ENCODE measurements at regions not wholly inside any gene's neighbourhood (a gene's known extent, or its start where the extent isn't known, plus 50 kb on each side); places are given as distances from the start of the nearest gene placed in this dataset.

- no peak for DNase-seq
Measured at GRCh38 chr2:193350509-193350908, 1155.8 kb upstream of the TMEFF2 start.

DNA sequence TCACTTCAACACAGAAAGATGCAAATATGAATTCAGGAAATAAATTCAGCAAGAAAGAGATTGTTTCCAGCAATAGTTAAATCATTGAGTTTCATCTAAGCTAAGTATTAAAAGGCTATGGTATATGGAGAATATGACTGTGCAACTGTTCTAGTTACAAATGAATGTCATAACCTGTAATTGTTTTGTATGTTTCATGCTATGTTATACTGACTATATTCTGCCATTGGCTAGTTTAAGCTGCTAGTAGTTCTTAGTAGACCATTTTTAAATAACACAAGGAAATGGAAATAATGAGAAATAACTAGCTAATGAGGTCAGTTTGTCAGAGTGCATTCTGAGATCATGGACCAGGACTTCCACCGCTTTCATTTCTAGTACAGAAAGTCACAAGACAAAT, 1154.9 kb upstream of the TMEFF2 start:
- no peak for DNase-seq

DNA sequence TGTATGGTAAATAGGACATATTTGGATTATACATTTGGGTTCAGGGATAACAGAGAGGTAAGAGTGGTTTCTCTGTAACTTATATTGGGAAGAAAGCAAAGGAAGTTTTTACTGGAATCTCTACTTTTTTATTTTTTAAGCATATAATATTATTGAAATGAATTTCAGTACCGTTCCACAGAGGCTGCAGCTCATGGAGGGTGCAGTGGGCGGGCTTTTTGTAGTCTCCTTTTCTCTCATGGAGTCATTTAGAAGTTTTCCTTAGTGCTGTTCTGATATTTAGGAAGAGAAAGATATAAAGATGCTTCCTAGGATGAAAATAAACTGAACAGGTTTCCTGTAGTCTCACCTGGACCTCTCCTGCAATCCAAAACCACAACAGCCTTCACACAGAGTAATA, 1153.3 kb upstream of the TMEFF2 start:
- no peak for DNase-seq

DNA sequence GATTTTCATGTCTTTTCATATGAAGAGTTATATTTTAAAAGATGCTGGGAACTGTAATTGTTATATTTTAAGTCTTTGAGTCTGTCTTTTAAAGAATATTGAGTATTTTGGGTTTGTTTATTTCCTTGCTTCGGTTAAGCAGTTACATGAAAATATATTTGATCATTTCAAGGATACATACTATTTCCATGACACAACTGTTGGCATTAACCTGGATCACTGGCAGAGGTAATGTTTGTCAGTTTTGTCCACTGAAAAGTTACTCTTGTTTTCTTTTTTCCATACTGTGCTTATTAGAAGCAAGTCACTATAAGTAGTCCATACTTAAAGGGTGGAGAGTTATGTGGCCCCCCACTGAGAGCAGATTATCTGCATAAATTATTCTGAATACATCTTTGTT, 1142.0 kb upstream of the TMEFF2 start:
- DNase-seq: no peak

DNA sequence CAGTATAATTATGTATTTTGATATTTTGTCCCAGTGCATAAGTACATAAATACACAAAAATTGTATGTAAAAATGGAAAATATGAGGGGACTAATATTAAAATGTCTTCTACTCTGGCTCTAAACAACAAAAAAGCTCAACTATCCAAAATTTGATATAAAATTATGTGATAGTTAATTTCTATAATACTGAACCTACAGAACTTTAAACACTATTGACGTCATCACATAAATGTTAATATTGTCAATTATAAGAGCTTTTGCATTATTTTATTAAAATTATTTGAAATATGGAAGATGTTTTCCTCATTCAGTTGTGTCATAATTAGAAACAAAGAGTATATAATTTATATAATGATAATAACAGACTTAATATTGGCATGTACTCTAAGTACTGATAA, 1139.7 kb upstream of the TMEFF2 start:
- no peak for DNase-seq

DNA sequence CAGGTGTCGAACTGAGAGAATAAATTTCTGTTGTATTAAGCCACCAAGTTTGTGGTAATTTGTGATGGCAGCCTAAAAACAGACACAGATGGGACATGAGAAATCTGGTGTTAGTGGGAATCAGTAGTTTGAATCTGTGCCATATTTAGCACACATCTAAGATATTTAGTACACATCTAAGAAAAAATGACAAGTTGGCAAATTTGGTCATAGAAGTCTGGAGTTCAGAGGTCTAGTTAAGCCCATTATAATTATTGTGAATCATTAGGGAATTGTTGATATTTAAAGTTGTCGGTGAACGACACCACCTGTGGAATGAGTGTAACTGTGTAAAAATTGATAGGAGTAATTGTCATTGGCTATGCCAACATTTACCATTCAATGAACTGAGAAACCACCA, 1138.8 kb upstream of the TMEFF2 start:
- DNase-seq: no peak

DNA sequence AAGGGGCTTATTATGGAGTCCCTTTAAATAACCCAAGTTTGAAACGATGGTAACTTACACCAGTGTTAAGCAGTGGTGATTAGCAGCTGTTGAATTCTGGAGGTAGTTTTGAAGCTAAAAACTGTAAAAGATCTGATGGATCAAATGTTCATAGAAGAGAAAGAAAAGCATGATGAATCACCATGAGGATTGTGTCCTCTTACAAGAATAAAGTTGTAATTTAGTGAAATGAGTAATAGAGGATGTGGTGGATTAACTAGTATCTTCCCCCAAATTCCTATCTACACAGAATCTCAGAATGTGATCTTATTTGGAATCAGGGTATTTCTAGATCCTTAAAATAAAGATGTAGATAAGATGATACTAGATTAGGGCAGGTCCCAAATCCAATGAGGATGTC, 1138.2 kb upstream of the TMEFF2 start:
- no peak for DNase-seq

DNA sequence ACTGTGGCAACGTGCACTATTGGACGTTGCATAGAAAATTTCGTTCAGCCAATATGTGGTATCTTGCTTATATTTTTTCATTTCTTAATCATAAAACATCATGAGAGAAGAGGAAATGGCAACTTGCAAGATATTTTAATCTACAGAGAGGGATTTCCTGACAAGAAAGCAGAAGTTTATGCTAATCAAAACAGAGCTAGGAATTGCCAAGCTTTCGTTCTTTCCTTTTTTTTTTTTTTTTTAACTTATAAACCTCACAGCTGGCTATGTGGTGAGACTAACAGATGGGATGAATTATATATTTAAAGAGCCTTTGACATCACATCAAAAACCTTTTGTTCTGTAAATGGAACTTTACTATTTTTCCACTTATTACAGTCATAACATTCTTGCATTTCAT, 1136.9 kb upstream of the TMEFF2 start:
- no peak for DNase-seq

- no peak for DNase-seq
Measured at GRCh38 chr2:193326296-193326695, 1131.6 kb upstream of the TMEFF2 start.

- no peak for DNase-seq
Measured at GRCh38 chr2:193315428-193316091, 1120.8 kb upstream of the TMEFF2 start.

GRCh38 chr2:193303464-193303863, 1108.7 kb upstream of the TMEFF2 start:
- no peak for DNase-seq

- DNase-seq: no peak
Measured at GRCh38 chr2:193294371-193294770, 1099.6 kb upstream of the TMEFF2 start.

DNA sequence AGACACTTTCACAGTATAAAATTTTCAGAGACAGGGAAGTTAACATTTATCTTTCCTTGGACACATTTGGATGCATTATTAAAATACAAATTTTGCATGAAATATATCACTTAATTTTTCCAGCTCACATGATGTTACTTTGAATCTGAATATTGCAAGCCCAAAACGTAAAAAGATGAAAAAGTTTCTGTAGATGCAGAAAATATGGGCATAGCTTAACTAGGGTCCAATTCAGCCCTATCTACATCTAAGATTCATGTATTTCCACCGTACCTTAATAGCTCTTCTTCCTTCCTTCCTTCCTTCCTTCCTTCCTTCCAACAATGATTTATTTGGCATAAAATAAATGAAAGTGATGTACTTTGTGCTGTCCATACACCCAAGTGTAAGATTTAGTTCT, 1084.6 kb upstream of the TMEFF2 start:
- DNase-seq: no peak

DNA sequence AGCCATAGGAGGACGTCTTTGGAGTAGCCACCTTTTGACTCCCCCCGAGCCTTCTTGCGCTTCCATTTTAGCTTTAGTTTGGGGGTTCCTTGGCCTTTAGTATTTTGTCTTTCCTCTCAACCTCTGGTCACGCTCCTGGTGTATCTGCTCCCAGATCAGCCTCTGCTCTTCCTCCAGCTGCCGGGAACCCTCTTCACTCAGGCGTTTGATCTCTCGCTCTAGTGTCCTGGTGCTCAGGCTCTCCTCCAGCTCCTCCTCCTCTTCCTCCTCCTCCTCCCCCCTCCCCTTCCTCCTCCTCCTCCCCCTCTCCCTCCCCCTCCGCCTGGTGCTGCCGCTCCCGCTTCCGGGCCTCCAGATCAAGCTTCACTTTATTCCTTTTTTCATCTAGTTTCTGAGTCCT, 1082.3 kb upstream of the TMEFF2 start:
- DNase-seq: no peak

GRCh38 chr2:193276560-193276959, 1081.8 kb upstream of the TMEFF2 start:
- no peak for DNase-seq

- no peak for DNase-seq
Measured at GRCh38 chr2:193276069-193276468, 1081.3 kb upstream of the TMEFF2 start.

DNA sequence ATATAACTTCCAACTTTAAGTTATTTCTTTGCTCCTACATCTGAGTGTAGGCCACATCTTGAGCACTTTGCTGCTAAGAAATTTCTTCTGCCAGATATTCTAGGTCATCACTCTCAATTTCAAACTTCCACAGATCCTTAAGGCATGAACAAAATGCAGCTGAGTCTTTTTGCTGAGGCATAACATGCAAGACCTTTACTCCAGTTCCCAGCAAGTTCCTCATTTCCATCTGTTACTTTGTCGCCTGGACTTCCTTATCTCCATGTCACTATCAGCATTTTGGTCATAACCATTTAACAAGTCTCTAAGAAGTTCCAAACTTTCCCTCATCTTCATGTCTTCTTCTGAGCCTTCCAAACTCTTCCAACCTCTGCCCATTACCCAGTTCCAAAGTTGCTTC, 1077.3 kb upstream of the TMEFF2 start:
- DNase-seq: no peak

GRCh38 chr2:193270816-193271215, 1076.1 kb upstream of the TMEFF2 start:
- DNase-seq: no peak

GRCh38 chr2:193267496-193268002, 1072.8 kb upstream of the TMEFF2 start:
- DNase-seq: no peak

DNA sequence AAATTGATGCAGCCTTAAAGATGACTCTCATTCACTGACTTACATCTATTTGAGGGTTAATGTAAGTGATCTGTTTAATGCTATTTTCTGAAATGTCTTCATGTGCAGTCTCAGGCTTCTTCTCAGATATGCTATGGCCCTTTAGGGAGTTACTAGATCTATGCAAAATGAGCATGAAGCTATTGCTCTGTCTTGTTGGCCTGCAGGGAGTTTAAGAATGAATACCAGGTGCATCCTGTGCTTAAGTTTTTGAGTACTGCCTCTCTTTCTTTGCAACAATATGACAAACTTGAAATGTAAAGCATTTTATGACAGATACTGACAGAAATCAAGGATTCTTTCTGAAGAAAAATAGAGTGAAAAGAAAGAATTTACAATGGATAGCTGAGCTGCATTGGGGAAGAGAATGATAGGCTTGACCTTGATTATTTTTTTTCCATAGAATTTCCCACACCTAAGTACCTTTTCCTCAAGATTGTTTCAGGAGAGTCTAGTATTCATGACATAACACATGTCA, 1058.3 kb upstream of the TMEFF2 start:
- no peak for DNase-seq

GRCh38 chr2:193251909-193252308, 1057.2 kb upstream of the TMEFF2 start:
- DNase-seq: no peak

- DNase-seq: no peak
Measured at GRCh38 chr2:193250389-193250788, 1055.7 kb upstream of the TMEFF2 start.

GRCh38 chr2:193240752-193241151, 1046.0 kb upstream of the TMEFF2 start:
- no peak for DNase-seq

DNA sequence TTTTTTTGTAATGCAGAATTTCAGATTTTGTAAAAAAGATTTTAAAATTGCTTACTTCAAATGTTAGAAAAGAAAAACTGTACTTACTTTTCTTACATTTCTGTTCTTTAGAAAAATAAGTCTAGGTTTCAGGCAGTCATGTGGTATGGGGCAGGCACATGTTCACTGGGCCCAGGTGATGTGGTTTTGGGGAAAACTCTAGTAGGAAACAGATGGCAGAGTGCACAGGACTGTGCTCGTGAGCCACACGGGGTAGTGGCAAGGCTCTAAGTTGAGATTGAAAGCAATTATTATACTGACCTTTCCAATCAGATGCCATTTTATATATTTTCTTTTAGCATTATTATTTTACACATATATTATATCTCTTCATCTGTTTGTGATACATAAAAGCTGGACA, 1036.9 kb upstream of the TMEFF2 start:
- DNase-seq: no peak

- DNase-seq: no peak
Measured at GRCh38 chr2:193228276-193228675, 1033.5 kb upstream of the TMEFF2 start.
